Anterior cingulate cortex (tissue), 58 donors: ENCODE measurements at regions not wholly inside any gene's neighbourhood (a gene's known extent, or its start where the extent isn't known, plus 50 kb on each side); places are given as distances from the start of the nearest gene placed in this dataset.
A peak's percentile ranks its signal among the peaks of the same experiment; 100 is the strongest.

Source experiments
- DNase-seq, 58 donors: peaks; one replicate each; lab custom pipeline; 2025; lab: John Stamatoyannopoulos, UW

GRCh38 chr10:91694170-91694794, 61.4 kb upstream of the PPP1R3C start:
- DNase-seq: no peak

- DNase-seq: no peak
Measured at GRCh38 chr10:91691981-91692380, 59.1 kb upstream of the PPP1R3C start.

- DNase-seq: no peak
Measured at GRCh38 chr10:91690996-91691676, 58.3 kb upstream of the PPP1R3C start.

GRCh38 chr10:91690412-91690811, 57.5 kb upstream of the PPP1R3C start:
- DNase-seq: no peak

DNA sequence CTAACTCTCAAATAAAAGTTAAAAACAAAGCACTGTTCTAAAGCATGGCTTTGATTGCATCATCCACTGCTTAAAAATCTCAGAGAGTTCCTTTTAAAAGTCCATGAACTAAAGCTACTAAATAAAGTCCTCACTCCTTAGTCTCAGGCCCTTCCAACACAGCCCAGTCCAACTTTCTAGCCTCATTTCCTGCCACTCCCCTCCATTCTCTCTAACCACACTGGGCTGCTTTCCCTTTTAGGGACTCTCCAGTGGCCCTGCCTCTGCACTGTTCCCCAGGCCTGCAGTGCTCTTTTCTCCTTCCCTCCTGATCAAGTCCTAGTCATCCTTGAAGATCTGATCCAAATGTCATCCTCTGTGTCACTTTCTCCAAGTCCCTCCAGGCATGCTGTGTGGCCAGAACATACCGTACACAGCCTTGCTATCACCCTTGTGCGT, 56.9 kb upstream of the PPP1R3C start:
- DNase-seq: peak in 3 of 58 donors; percentile 4 to 18 (median 17)

DNA sequence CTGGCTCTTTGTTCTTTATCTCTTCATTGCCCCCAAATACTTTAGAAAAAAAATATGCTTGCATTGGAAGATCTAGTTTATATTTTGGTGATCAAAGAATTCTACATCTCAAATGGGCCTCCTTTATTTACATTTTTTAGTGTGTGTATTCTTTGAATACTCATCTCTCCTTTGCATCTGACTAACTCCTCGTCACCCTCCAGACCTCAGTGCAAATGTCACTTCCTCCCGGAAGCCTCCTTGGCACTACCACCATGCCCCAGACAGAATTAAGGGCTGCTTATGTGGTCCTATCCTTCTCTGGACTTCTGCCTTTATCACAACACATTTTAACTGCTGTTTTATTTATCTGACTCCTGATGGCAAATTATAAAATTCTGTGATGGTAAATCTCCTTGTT, 52.0 kb upstream of the PPP1R3C start:
- no peak for DNase-seq

DNA sequence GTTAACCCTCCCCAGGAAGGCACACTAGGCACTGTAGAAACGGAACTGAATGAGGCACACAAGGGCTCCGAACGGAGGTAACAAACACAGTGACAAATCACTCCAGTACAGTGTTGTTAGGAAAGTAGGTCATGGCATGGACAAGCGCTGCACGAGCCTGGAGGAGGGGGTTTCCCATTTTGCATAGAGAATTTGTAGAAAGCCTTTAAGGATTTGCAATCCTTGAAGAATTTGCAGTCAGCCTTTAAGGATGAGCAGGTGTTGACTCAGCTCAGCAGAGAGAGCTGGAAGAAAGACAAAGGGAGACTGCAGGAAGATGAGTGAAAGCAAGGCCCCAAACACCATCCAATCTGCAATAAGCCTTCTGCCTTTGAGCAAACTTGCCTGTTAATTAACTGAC, 51.1 kb upstream of the PPP1R3C start:
- DNase-seq: no peak

- DNase-seq: no peak
Measured at GRCh38 chr10:91682912-91683311, 50.0 kb upstream of the PPP1R3C start.
